ENCODE measurements at regions not wholly inside any gene's neighbourhood (a gene's known extent, or its start where the extent isn't known, plus 50 kb on each side); places are given as distances from the start of the nearest gene placed in this dataset.
"Not testable (repeated sequence)": the region's sequence is repeated elsewhere in the genome, so short reads cannot be mapped to it uniquely, and the experiment has no call there.

DNA sequence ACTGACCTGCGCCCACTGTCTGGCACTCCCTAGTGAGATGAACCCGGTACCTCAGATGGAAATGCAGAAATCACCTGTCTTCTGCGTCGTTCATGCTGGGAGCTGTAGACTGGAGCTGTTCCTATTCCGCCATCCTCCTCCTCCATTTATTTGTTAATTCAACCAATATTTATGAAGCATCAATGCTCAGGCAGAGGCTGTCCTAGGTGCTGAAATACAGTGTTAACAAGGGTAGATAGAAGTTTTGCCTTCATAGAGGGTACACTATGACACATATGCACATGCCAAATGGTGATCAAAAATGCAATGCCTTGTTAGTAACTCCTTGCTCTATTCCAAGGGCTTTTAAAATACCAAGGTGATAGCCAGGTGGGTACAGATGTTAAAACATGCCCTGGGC is 166.0 kb upstream of the CCL2 start:
- DNase-seq (ENCODE audit: low read depth), result not testable (repeated sequence)

DNA sequence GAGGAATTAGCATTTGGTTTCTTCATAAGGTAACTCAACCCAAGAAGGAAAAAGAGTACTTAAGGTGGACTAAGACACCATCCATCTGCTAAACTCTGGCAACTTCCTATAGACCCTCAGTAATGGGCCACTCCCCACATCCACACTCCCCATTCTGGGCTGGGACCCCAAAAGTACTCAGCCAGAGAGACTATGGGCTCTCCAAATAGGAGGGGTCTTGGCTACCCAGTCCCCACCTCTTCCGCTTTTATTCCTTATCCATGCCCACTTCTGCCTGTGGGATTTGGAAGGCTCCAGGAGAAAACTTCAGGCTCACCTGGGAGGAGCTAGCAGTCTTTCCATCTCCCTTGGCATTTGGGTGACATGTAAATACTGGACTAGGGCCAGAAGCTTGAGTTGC is 164.5 kb upstream of the CCL2 start:
- no peak for DNase-seq (ENCODE audit: low read depth)

DNA sequence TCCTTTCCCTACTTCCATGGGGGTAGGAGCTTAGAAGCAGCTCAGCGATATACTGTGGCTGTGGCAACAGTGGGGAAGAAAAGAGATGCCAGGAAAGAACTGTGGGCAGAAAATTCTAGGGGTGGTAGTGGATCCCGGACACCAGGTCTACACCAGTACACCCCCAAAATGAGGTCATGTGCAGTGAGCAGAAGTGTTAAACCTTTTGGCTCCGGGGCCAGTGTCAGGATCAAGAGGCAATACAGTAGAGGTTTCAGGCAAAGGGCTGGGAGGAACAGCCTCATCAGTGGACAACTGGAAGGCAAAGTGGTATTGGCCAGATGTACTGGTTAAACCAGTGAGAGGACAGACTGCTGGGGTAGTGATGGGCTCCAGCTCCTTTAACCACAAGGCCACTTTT is 163.1 kb upstream of the CCL2 start:
- no peak for DNase-seq (ENCODE audit: low read depth)

DNA sequence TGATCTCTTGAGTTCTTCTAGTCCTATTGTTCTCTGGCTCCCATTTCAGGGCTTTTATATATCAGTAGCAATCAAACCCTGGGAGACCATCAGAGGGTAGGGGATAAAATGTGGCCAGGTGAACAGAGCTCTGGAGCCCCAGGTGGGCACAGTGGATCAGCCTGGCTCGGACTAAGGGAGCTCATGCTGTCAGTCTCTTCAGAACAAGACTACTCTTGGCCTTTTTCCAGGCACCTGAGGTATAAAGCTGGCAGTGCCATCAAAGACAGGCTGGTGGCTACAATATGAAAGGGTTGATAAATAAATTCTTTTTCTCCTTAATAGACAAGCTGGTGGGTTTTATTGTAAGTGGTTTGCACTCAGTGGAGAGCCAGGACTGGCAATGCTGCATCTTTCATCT is 160.0 kb upstream of the CCL2 start:
- no peak for DNase-seq (ENCODE audit: low read depth)

DNA sequence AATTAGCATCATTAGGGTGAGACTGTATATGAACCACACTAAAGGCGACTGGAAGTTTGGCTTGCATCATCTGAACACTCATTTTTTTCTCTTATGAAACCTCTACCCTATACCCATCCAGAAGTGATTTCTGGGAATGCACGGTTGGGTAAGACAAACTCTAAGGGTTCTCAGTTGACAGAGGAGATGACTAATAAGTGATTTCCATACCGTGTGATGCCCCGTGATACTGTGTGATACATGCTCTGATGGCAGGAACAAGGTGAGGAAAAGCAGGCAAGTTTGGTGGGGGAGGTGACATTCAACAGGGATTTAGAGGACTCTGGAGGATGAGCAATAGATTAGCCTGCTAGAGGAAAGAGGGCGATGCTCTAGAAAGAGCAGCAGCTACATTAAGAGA is 156.4 kb upstream of the CCL2 start:
- no peak for DNase-seq (ENCODE audit: low read depth)

DNA sequence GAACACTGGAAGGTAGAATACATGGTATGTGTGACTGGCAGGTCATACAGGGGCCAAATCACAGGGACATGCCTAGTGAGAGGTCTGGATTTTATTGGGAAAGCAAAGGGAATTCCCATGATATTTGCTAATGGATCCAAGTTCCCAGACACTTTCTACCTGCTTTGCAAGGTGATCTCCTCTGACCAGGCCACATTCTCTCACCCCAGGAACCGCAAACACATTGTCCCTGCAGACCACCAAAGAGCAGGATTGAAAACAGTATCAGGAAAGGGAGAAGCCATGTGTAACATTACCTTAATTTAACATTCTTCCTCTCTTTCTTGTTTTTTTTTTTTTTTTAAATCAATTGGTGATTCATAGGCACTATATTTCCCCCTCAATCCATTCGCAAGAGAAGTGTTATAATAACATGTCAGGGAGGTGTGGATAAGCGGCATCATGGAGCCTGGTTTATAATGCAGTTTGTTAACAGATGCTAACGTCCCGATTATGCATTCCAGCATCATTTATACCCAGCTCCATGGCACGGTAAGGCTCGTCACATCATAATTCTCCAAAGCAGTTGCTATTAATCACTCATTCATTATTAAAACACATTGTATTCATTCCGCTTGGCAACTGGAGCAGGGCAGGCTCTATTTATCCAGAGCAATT is 155.1 kb upstream of the CCL2 start:
- DNase-seq (ENCODE audit: low read depth), result no peak

DNA sequence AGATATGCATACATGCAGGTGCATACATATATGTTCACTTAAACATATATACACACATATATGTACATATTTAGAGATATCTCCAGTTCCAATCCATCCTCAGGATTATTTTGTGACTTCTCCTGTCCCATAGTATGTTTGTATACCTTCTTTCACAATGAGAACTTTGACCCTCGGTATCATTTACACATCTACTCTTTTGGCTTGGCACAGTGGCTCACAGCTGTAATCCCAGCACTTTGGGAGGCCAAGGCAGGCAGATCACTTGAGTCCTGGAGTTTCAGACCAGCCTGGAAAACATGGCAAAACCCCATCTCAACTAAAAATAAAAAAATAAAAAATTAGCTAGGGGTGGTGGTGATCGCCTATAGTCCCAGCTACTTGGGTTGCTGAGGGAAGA is 148.1 kb upstream of the CCL2 start:
- DNase-seq (ENCODE audit: low read depth), result no peak

DNA sequence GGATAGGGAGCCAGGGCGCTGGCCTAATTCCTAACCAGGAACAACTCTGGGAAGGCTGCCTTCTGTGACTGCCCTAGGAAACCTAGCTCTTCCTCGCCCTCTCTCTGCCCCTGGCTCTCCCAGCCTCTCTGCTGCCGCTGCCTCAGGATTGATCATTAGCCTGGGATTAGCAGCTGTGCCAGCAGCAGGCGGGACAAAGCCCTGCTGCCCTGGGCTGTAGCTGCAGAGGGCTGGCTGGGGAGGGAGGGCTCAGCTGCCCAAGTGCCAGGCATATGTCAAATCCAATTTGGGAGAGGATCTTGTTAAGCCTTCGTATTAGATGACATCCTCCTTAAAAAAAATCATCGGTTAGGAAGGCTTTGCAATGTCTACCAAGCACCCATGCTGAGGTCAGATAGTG is 144.8 kb upstream of the CCL2 start:
- no peak for DNase-seq (ENCODE audit: low read depth)

DNA sequence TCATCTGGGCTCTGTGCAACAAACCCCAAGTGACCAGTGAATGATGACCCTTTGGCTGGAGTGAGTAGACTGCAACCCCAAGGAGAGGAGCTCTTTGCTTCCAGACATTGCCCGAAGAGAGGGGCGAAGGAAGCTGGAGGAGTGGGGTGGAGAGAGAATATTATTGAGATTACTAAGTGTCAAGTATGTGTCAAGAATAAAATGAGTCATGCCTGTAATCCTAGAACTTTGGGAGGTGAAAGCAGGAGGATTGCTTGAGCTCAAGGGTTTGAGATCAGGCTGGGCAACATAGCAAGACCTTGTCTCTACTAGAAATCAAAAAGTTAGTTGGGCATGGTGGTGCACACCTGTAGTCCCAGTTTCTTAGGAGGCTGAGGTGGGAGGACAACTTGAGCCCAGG is 142.0 kb upstream of the CCL2 start:
- DNase-seq (ENCODE audit: low read depth), result no peak

DNA sequence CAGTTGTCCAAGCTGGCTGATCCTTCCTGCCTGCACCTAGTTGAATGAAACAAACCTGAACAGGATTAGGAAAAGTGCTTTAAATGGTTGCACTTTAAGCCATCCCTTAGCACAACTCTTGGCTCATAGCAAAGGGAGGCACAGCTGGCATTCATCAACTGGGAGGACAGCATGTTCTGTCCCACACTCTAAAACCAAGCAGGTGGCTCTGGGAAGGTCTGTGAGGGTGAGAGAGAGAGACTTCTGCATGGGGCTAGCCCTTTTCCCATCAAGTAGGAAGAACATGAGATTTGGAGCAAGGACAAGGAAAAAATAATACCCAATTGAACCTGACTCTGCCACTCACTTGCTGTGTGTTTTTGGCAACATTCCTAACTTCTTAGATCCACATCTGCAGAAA is 140.9 kb upstream of the CCL2 start:
- no peak for DNase-seq (ENCODE audit: low read depth)

DNA sequence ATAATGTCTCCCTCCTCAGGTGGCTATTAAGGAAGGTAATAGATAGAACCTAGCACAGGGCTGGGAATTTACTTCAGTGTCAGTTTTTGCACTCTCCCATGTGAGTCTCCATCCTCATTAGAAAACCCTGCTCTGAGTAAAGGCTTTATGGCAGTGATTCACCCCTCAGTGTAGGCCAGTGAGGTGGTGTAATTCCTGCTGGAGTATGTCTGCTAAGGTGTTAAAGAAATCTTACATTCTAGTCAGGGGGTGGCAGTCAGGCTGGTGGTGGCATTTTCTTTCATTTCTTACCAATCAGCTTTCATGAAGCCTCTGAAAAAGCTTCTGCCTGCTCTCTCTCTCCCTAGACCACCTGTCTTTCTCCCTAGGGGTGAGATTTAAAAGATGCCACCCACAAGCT is 138.8 kb upstream of the CCL2 start:
- DNase-seq (ENCODE audit: low read depth), result no peak

DNA sequence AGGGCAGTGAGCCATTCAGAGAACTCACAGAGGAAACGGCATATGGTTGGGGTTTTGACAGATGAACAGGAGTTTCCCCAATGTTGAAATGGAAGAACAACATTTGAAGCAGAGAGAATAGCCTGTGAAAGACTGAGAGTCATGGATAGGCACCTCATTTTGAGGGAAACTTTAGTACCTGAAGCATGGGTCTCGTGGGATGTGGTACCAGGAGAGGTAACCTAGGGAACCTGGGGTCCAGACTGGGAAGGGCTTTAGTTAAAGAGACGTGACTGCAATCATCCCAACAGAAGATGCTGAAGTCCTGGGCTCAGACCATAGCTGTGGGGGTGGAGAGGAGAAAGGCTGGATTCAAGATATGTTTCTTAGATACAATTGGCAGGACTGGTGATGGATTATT is 137.8 kb upstream of the CCL2 start:
- DNase-seq (ENCODE audit: low read depth), result no peak

DNA sequence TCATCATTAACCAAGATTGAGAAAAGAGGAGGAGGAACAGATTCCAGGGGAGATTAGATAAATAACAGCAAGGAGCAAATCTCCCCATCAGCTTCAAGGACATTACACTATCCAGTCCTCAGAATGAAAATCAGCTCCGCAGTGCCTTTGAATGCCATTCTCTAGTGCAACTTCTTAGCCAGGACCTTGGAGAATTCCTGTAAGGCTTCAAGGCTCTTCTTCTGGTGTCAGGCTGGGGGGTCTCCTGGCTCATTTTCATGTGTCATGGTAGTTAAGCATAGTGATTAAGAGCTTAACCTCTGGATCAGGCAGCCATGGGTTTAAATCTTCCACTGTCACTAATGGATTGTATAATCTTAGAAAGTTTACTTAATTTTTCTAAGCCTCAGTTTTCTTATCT is 137.3 kb upstream of the CCL2 start:
- no peak for DNase-seq (ENCODE audit: low read depth)

DNA sequence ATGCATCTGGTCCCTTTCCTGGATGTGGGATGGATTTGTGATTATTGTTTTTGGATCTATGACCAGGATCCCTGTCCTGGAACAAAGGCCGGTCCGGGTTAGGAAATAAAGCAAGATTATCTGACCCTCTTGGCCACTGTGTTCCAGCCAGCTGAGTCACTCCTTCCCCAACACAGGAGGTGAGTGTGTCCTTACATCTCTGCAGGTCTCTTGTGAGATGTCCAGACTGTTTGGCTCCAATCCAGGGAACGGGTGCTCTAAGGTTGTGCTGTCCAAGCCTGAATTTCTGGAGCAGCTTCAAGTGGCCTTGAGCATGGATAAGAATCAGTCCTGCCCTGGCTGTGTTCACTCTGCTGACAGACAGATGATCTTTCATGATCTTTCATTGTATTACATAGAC is 136.5 kb upstream of the CCL2 start:
- no peak for DNase-seq (ENCODE audit: low read depth)

DNA sequence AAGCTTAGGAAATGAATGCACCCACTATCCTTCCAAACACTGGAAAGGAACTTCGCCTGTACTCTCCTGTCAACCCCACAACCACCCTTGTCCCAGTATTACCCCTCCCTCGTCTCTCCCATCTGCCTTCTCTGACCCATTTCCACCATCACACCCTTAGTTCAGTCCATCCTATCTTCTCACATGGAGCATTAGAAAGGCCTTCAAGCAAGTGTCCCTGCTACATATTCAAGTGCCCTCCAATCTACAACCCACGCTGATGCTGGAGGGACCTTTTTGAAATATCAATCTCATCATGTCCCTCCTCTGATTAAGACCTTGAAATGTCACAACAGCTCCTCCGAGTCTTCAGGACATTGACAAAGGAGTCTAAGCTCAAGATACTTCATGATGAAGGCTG is 133.8 kb upstream of the CCL2 start:
- DNase-seq (ENCODE audit: low read depth), result no peak

DNA sequence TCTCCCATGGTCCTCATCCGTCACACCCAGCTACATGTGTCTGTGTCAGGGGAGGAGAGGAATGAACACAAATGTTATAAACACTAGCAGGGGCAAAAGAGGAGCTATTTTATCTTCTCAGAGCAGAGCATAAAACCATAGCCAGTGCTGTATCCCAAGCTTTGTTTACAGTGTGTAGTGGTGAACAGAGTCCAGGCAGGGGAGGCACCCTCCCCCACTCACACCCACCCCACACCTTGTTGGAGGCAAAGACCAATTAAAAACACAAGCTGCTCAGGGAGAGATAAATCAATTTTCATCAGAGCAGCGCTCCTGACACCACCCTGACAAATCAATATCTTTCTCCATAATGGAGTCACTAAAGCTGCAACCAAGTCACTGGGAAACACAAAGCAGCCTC is 132.6 kb upstream of the CCL2 start:
- no peak for DNase-seq (ENCODE audit: low read depth)

DNA sequence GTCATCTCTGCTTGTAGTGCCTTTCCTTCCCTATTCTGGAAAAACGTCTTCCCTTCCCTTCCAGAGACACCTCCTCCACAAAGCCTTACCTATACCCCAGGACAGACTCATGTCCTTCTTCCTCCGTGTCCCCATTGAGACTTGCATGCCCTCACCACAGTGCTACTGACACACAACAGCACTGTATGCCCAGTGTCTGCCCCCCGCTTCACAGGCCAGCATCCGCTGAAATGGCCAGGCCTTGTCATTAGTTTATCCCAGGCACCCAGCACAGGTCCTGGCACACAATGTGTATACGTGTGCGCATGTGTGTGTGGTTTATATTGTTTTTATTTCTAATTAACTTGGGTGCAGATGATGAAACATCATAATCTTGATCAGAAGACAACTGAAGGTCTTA is 130.1 kb upstream of the CCL2 start:
- DNase-seq (ENCODE audit: low read depth), result no peak

DNA sequence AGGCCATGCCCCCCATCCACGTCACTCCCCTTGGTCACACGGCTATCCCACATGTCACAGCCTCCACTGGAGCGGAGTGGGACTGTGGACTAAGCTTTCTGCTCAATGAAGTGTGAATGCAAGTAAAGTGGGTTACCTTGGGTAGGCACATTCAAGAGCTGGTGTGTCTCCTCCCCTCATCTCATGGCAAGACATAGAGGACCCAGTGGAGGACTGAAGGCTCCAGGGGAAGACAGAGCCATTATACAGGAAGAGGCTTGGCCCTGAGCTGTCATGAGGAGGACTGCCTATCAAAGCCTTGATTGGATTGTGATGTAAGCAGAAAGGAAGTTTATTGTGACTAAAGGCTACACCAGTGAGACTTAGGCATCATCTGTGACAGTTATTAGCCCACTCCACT is 129.2 kb upstream of the CCL2 start:
- no peak for DNase-seq (ENCODE audit: low read depth)

DNA sequence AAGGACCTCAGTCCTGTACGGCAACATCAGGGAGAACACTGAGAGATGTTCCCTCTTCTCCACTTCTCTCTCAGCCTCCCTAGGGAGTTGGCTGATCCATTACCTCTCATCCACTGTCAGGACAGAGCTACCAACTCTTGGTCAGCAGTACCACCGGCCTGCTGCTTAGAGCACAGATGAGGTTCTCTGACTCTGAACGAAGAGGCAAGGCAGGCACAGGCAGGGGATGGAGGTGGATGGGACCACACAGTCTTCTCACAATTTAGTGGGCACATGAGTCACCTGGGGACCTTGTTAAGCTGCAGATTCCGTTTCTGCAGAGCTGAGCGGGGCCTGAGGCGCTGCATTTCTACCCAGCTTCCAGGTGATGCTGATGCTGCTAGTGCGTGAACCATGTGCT is 128.6 kb upstream of the CCL2 start:
- no peak for DNase-seq (ENCODE audit: low read depth)

DNA sequence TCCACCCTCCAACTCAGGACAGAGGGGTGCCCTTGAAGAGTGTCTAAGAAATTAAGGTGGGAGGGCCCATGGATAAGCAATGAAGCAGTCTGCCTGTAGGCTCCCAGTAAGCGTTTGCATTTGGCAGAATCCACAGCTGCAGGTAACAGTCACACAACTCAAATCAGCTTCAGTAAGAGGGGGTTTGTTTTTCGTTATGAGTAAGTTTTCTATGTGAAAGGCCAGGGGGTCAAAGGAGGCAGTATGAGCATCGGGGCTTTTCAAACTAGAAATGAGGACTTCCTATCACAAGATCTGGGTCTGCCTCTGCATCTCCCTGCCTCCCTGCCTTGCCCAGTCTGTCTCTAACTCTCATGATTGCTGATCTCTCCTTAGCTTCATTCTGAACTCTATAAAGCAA is 128.1 kb upstream of the CCL2 start:
- no peak for DNase-seq (ENCODE audit: low read depth)

DNA sequence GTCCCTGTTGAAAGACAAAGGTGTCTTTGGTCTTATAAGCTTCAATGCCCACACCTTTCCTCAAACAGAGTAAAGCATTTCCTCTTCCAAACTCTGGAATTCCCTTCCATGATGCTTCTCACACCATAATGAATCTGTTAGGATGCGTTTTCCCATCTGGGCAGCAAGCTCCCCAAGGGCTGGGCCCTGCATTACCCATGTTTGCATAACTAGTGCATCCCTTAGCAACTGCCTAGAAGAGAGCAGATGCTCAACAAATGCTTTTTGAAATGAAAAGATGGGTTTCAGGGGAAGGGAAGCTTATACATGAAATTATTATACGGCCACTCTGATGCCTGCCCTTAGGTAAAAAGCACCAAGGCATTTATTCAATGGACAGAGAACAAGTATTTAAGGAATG is 124.5 kb upstream of the CCL2 start:
- no peak for DNase-seq (ENCODE audit: low read depth)

DNA sequence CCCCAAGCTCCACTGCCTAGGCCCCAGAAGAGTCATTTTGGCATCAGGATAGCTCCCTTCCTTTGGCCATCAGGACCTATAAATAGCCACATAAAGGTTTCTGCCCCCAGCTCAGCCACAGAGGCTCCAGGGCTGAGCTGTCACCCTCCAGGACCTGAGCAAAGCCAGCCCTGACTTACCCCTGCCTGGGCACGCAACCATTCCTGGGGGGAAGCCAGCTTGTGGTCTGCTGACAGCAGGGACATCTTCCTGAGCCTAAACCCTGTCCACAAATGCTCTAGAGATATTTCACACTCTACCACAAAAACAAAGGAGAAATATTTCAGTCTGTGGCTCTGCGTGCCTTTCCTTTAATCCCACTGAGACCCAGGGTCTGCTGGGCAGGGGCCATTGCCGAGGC is 123.7 kb upstream of the CCL2 start:
- DNase-seq (ENCODE audit: low read depth), result no peak

DNA sequence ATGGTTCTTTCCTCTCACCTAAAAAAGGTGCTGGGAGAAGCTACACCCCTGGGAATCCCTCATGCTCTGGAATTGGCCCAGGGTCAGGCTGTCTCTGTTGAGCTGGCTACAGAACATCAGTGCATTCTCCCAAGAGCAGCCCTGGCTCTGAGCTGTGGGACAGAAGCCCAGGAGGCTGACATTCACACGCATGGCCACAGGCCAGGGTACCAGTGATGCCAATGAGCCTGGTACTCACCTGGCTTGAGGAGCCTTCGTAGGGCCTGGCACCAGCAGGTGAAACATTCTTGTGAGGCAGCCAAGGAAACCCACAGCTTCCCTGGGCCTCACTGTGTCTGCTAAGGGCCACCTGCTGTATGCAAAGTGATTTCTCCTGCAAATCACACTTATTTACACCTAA is 121.7 kb upstream of the CCL2 start:
- no peak for DNase-seq (ENCODE audit: low read depth)

DNA sequence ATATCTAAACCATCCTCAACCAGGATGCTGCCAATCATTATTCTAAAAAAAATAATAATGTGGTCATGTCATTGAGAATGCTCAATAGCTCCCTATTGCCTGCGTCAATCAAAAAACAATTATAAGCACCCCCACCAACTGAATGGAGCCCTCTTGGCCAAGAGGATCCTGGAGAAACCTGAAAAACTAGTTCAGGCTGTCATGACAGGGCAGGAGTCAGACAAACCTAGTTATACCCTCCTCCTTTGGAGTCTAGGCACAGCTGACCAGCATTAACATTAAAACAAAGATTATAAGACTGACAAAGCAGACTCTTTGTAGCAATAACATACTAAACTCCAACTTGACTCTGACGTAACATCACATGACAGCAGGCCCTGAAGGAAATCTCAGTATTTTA is 119.2 kb upstream of the CCL2 start:
- DNase-seq (ENCODE audit: low read depth), result no peak

DNA sequence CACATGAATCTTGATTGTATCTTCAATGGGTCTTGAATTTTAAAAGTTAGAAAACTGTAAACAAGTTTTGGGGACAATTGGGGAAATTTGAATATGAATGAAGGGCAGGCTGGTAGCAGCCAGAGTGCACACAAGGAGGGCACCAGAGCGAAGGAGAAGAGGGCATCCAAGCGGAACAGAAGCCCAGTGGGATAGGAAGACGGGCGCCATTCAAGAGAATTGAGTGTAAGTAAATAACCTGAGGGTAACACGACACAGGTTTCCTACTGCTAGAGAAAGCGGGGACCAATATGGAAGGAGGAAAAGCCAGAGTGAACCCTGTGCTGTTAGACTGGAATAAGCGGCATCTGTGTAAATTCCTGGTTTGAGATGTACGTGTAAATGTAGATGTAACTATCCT is 115.1 kb upstream of the CCL2 start:
- no peak for DNase-seq (ENCODE audit: low read depth)

Measured in activated T-cell treated with anti-CD3 and anti-CD28 coated beads for 48 hours (primary cell).